Glomerular visceral epithelial cell (primary cell): ENCODE measurements at regions not wholly inside any gene's neighbourhood (a gene's known extent, or its start where the extent isn't known, plus 50 kb on each side); places are given as distances from the start of the nearest gene placed in this dataset.
A peak's percentile ranks its signal among the peaks of the same experiment; 100 is the strongest.
"Not testable (repeated sequence)": the region's sequence is repeated elsewhere in the genome, so short reads cannot be mapped to it uniquely, and the experiment has no call there.

Experiments used
- DNase-seq: peaks from one replicate; pipeline ENCODE4 v3.0.0-alpha.2; 2016; ENCODE audit errors: extremely low spot score

DNA sequence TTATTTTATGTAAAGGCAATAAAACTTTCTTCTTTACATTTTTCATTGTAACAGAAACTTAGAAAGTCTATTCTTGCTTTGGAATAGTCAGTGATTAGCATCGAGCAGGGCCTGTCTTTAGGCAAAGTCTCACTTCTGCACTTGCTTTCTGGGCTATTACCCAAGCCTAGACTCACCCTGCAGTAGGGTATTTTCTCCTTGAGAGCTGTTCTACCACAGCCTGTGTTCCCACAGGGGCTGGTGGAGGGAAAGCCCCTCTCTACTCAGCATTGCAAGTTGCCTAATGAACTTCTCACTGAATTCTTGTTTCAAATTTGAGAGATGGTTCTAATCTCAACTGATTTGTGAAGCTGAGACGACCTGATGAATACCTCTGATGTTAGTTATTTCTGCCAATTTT is 111.7 kb upstream of the KLHL14 start:
- no peak for DNase-seq

DNA sequence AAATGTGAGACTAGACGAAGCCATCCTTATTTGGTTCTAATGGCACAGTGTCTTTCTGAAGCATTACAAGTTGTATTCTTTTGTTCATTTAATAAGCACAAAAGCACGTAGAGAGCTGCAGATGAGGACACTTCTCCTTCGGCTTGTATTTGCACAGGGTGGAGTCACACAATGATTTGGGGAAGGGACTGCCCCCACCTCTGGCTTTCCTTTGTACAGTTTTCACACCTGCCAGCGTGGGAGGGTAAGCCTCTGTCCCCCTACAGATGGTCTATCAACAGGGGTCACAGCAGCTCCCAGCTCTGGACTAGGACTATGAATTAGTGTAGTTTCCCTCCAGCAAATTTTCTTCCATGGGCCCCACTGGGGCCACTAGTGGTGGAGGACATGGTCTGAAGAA is 108.2 kb upstream of the KLHL14 start:
- DNase-seq = no peak

DNA sequence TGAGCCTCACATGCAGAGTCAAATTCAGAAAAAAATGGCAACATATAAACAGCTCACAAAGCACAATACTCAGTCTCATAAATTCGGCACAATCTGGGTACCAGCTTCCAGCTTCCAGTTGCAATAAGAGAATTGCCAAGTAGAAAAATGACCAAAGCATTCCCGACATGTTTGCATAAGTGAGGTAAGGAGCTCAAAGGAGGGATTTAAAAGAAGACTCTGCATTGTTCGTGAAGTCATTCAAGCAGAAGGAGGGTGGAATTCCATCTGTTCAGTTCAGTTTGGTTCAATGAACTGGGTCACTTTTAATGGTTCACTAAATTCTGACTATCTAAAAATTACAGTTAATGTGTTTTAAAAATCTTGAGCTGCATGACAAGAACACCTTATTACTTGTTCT is 106.7 kb upstream of the KLHL14 start:
- peak; percentile 79 for DNase-seq

DNA sequence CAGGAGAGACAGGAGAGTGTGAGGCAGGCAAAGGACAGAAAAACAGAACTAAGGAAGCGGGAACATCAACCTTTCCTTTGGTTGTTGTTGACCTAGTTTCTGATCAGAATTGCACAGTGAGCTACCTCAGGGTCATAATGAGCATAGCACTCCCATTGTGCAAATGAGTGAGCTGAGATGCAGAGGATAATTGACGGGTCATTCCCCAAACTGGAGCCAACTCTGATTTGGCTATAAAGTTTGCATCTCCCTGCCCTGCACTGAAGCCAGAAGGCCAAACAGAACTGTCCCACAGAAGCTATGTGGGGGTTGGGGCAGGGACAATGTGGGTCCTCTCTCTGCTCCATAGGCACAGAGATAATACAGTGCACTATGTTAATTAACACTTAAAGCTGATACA is 105.6 kb upstream of the KLHL14 start:
- no peak for DNase-seq

DNA sequence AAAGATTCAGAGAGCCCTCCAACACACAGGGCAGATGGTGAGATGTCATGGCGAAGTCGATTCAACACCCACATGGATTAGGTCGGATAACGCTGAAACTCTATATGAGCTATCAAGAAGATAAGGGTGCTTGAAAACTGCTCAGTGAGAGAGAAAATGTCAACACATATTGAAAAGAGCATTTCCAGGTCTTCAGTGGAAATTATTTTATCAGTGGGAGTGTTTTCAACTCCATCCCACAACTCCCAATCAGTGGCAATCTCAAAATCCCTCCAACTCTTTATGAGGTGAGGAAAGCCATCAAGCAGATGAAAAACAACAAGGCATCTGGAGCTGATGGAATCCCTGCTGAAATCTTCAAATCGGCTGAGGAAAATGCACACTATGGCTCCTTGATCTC is 104.5 kb upstream of the KLHL14 start:
- no peak for DNase-seq

DNA sequence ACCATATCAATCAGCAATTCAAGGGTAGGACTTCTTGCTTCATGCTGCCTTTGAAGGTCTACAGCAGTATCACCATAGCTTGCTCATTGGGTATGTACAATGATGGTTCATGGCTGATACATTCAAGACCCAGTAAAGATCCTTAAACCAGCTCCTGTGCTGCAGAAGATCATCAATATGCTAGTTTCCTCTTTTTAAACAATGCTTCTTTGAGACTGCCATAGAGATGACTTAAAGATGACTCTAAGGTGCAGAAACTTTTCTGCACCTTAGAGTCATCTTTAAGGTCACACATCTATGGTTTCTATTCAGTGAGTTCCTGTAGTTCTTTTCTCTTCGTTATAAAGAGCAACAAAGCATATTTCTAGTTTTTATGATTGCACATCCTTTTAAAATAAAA is 102.8 kb upstream of the KLHL14 start:
- no peak for DNase-seq

DNA sequence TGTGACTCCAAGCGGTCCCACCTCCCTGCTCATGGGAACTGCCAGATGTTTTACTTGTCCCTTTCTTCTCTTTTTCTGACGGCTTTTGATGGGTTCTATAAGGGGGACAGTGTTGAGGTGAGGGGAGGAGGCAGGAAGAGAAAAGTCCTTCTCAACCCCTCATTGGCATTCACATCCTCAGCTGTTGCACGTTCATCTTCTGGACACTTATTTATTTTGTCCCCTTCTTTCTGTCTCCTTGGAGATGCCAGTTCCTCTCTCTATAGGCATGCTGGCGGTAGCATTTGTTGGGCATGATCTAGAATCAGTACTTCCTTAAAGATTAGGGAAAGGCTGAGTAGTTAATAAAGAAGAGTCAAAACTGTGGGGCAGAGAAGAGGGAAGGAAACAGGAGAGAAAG is 99.0 kb upstream of the KLHL14 start:
- no peak for DNase-seq

DNA sequence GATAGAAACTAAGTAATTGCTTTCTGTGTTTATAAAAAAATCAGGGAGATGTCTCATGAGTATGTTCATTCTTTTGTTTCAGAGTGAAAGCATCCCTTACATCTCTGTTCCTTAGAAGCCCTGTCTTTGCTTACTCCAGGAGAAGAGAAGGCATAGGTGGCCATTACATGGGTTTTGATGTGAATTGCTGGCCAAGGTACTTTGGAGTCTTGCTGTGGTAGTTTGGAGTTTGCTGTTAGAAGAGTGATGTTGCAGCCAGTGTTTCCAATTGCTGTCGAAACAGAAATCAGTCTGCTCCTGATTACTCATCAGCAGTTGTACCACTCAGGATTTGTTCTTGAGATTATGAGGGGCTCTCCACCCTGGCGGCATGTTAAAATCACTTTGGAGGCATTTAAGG is 97.8 kb upstream of the KLHL14 start:
- DNase-seq = no peak

DNA sequence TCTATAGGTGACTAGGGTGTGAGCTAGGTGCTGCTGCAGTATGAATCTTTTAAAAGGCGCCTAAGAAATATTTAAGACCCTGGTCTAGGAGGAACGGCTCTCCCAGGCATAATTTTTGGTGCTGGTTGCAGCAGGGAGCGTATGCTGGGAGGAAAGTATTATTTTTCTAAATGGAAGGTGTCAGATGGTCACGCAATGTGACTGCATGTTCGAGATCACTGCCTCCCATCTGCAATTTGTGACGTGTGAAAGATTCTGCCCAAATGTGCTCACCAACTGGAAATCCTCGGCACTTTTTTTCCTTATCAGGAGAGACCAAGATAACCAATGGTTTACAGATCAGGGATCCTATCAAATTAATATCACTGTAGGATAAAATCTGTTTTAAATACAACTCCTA is 95.6 kb upstream of the KLHL14 start:
- no peak for DNase-seq

DNA sequence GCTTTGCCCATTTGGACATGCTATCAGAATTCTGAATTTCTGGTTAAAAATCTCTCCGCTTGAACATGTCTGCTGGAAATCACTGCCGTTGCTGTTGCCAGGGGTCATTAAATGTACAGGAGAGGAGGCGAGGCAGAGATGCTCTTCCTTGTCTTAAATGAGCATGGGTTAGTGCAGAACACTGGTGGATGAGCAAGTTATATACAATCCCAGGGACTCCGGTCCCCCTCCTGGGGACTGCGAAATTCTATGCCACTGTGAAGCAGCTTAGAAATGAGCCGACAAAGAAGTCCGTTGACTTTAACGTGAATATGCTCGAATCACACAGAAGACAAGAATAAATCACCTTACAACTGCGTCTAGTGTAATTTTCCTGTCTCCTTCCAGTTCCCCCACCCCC is 95.1 kb upstream of the KLHL14 start:
- DNase-seq = no peak

DNA sequence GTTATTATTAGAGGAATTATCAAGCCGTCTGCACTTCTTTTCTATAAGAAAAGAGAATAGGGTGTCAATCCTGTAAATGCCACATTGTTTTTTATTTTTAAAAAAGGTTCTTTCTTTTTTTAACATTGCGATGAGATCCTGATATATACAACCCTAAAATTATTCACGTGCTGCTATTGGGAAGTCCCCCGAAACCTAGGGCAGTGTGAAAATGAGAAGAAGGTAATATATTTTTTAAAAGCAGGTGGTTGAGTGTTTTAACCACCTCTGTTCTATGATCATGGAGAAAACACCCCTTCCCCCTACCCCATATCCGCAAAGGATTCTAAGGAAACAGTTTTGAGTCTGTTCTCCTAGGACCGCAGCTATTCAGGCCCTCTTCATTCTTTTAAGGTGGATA is 94.5 kb upstream of the KLHL14 start:
- no peak for DNase-seq

DNA sequence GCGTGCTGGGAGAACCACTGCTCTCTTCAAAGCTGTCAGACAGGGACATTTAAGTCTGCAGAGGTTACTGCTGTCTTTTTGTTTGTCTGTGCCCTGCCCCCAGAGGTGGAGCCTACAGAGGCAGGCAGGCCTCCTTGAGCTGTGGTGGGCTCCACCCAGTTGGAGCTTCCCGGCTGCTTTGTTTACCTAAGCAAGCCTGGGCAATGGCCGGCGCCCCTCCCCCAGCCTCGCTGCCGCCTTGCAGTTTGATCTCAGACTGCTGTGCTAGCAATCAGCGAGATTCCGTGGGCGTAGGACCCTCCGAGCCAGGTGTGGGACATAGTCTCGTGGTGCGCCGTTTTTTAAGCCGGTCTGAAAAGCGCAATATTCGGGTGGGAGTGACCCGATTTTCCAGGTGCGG is 89.2 kb upstream of the KLHL14 start:
- not testable (repeated sequence) for DNase-seq

DNA sequence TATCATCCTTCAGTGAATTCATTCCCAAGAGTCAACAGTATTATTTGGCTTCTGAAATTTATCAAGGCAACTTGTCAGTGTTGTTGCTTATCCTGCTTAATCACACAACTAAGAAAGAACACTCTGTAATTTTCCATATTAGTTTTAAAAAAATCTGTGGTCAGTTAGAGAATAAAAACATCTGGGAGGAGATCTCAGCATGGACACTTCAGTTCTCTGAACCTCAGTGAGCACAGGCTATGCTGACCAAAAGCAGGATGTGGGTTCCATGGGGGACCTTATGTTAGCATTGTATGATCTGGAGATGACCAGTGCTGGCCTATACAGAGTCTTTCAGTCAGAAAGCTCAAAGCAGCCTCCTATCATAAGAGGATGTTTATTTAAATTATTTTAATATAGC is 79.1 kb upstream of the KLHL14 start:
- peak; percentile 23 for DNase-seq

DNA sequence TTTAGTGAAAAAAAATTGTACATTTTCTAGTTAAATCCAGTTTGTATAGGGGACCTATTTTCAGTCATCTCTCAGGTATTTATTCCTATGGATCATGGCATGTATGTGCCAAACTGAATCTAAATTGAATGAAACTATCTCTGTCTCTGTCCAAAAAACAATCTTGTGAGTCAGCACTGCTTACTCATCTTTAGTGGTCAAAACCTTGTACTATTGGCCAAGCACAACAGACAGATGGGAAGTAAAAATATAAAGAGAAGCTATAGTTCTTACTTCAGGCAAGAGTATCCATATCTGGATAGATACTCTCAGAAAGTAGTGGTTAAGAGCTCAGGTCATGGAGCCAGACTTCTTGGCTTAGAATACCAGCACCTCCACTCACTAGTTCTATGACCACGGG is 76.0 kb upstream of the KLHL14 start:
- DNase-seq = no peak

DNA sequence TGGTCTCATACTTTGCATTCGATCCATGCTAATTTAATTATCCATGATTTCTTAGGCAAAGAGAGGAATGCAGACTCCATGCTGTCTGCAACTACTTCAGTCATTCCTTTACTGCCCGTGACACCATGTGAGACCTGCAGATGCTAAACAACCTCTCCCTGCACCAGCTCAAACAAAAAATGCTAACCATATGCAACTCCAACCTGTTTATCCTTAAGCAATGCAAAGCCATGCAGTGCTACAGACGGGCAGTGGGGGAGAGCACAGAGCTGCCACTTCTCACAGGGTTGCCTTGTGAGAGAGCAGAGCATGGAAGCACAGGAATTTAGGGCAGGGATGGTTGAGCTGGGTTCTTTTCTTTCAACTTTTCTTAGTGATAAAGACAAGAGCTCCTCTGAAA is 74.9 kb upstream of the KLHL14 start:
- no peak for DNase-seq

DNA sequence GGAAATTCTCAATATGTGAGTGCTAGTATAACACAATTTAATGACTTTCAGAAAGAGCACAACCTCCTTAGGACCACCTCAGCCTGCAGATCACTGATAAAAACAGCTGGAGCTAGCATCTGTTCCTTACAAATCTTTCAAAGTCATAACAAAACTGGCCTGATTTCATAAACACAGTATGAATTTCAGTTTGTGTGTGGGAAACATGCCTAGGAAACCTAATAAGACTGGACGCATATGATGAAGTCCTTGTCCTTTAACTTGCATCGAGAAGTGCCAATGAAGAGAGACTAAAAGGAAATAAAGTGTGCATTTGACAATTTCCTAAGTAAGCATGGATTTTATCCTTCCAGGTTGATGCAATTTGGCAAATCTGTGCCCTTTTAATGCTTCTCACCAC is 74.1 kb upstream of the KLHL14 start:
- no peak for DNase-seq

DNA sequence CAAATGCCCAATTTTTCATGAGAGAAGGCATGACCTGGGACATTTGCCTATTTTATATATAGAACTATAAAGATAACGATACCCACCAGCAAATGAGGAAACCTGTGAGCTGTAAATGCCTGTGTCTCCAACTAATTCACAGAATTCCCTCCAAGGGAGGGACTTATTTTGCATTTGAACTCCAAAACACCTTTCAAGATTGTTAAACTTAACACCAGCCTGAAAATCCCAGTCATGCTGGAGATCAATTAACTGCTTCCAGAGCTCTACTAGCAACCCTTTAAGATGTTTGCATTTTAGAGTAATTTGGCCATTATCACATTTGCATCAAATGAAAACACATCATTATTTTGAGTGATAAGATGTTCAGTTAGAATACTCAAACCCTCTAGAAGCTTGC is 68.1 kb upstream of the KLHL14 start:
- no peak for DNase-seq

DNA sequence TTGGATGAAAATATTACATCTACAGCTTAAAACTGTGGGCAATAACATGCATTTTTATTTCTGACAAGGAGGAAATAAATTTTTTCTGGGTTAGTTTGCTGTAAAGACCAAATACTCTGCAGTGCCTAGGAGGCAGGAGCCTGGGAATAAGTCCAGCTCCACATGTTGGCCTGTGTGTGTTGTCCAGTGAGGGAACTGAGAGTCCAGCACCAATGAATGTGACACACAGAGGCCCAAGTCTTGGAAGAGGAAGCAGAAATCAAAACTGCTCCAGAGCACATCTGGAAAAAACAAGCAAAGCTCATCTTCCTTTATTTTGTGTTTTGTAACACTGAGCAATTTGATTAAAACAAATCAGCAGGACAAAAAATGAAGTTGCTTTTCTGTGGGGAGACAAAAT is 63.1 kb upstream of the KLHL14 start:
- no peak for DNase-seq

DNA sequence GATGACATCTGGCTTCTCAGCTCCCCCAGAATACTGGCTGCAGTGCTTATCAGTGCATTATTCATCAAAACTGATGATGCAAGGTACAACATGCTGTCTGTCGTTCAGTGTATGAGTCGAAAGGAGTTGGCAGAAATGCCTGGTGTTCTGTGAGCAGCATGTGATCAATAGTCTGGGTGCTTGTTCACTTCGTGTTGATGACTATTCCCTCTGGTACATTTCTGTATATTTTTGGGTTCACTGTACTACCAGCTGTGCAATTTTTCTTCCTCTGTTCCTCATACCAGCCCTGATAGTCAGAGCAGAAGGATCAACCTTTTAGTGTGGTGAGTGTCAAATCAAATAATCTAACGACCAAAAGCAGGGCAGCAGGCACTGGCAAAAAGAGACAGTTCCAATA is 59.0 kb upstream of the KLHL14 start:
- DNase-seq = no peak

DNA sequence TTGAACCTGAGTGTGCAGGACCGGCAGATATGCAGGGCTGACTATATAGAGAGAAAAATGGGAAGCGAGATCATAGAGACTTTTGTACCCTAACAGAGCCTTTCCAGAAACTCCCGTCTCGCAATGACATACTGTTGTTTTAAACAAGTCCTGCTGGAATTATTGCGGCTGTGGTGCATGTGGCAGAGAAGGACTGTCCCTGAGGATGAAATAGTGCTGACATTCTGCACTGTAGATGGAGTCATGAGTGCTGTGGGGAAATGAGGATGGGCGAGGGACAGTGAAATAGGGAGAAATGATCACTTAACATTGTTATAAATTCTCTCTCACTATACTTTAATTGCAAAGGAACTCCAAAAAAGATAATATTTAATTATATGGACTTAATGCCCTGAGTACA is 50.4 kb upstream of the KLHL14 start:
- DNase-seq = no peak
